ENCODE measurements at regions not wholly inside any gene's neighbourhood (a gene's known extent, or its start where the extent isn't known, plus 50 kb on each side); places are given as distances from the start of the nearest gene placed in this dataset.

DNA sequence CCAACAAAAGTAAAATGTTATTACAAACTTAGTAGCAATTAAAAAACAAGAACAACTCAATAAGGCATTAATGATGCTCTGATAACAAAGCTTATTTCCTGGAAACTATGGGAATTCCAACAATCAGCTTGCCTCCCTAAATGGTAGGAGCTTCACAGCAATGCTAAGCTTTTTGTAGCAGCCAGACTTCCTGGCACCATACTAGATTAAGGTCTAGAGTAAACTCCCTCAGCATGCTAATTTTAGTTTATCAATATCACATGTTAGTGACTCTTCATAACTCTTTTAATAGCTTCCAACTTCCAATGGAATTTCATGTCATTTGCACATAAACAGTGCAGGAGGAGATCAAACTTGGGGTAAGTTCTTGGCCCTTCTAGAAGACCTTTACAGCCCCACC is 782.0 kb downstream of the MCTP2 start:
- TF ChIP-seq, protein P1, sequence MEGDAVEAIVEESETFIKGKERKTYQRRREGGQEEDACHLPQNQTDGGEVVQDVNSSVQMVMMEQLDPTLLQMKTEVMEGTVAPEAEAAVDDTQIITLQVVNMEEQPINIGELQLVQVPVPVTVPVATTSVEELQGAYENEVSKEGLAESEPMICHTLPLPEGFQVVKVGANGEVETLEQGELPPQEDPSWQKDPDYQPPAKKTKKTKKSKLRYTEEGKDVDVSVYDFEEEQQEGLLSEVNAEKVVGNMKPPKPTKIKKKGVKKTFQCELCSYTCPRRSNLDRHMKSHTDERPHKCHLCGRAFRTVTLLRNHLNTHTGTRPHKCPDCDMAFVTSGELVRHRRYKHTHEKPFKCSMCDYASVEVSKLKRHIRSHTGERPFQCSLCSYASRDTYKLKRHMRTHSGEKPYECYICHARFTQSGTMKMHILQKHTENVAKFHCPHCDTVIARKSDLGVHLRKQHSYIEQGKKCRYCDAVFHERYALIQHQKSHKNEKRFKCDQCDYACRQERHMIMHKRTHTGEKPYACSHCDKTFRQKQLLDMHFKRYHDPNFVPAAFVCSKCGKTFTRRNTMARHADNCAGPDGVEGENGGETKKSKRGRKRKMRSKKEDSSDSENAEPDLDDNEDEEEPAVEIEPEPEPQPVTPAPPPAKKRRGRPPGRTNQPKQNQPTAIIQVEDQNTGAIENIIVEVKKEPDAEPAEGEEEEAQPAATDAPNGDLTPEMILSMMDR (IDR thresholded peaks at IDR 0.05) = no peak
- TF ChIP-seq POLR2A (IDR thresholded peaks at IDR 0.05) = no peak
